Jurkat, Clone E6-1 (cell line): ENCODE measurements at regions not wholly inside any gene's neighbourhood (a gene's known extent, or its start where the extent isn't known, plus 50 kb on each side); places are given as distances from the start of the nearest gene placed in this dataset.

Experiments
- DNase-seq: peaks from one replicate; pipeline ENCODE4 v3.0.0-alpha.2; 2011; ENCODE audit warnings: low read depth, low spot score
- H3K4me3 ChIP-seq: 2 replicates; pipeline ENCODE4 v1.5.1; 2011; ENCODE audit warnings: mild to moderate bottlenecking, low read length, control low read depth, moderate library complexity

DNA sequence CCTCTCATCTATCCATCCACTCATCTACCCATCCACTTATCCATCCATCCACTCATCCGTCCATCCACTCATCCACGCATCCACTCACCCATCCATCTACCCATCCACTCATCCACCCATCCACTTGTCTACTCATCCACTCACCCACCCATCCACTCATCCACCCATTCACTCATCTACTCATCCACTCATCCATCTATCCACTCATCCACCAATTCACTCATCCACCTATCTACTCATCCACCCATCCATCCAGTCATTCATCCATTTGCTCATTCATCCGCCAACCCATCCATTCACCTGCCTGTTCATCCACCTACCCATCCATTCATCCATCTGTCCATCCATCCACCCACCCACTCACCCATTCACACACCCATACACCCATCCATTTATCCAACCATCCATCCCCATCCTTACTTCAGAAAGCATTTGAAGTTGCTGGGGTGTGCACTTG lies 329.6 kb downstream of the SEC14L1 start:
- no peak for DNase-seq
- no peak overlapping the region for H3K4me3 ChIP-seq

DNA sequence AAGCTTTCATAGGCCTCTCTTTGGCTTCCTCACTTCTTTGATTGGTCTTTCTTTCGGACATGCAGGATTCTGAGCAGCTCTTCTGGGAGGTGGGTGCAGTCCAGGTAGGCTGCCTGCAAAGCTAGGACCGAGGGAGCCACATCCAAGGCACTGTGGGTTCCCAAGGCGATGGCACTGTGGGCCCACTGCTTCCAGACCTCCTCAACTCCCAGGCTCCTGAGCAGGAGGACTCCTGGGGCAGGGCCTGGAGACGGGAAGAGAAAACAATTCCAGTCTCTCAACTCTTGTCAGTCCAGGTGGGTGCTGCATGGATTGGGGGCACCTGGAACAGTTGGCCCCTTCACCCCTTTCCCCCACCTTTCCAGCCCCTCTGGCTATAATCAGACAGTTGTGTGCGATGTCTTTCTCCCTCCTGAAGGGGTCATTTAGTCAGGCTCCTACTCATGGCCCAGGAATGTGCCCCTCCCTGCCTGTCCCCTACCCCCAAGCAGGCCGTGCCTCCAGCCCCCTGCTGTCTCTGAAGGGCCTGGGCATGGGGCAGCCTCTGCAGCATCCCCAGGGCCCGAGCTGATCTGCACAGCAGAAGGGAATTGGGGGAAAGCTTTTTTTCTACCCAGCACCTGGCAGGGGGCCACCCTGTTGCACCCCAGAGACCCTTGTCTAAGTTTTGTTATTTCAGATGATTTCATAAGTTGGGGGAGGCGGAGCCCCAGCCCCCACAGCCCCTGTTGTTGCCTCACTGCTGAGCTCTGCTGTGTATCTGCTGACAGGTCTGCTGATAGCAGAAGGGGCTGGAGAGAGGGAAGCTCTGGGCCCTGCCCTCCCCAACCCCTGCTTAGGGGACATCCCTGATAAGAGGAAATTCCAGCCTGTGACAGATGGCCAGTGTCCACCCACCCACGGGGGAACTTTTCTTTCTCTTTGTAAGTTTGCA lies 330.3 kb downstream of the SEC14L1 start:
- no peak for DNase-seq
- H3K4me3 ChIP-seq, result no peak overlapping the region

DNA sequence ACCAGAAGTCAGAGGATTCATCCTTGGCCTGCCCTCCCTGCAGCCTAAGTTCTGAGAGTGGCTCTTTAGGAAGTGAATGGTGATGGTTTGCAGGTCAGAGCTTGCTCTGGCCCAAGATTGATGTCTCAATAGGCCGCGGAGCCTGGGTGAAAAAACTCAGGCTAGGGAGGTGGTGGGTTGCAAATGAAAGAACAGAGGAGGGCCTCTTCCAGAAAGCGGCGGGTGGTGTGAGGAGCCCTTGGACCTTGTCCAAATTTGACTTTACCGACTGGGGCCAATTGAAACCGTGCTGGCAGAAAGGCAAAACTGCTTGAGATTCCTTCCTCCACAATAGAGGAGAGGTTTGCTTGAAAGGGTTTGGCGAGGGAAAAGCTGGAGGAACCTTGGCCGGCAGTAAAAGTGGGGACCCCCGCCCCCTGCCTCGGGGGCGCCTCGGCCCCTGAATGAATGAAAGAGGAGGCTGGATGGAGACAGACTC lies 331.3 kb downstream of the SEC14L1 start:
- no peak overlapping the region for H3K4me3 ChIP-seq
- DNase-seq, result no peak

DNA sequence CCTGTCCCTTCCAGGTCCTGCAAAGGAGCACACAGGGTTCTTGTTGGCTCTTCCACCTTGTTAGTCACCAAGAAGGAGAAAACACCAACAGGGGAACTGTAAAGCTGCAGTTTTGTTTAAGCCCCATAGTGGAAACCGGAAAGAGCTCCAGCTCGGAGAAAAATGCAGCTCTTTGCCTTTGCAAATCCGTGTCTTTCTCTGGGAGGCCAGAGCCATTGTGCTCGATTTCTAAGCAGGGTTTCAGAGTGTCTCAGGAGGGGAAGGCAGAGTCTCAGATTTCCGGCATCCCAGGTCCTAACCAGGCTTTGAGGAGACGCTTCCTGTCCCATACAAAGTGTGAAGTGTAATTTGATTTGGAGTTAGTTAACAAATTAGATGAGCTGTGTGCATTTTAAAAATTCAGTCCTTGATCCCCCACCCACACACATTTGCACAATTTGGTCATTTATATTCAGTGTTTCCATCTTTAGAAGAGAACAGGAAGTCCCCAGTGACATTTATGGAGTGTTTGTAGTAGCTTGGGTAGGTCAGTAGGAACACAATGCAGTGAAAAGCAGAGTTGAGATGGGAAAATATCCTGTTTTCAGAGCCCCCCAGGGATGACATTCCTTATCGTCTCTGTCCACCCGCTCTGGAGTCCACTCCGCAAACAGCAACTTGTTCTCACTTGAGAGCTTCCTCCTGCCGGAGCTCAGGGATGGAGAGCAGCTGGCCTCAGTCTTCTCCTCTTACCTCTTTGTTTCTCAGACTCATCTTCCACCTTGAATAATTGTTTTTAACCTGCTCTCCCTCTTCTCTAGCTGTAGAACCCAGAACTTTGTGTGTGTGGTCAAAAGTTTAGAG lies 331.9 kb downstream of the SEC14L1 start:
- H3K4me3 ChIP-seq, result no peak overlapping the region
- no peak for DNase-seq

DNA sequence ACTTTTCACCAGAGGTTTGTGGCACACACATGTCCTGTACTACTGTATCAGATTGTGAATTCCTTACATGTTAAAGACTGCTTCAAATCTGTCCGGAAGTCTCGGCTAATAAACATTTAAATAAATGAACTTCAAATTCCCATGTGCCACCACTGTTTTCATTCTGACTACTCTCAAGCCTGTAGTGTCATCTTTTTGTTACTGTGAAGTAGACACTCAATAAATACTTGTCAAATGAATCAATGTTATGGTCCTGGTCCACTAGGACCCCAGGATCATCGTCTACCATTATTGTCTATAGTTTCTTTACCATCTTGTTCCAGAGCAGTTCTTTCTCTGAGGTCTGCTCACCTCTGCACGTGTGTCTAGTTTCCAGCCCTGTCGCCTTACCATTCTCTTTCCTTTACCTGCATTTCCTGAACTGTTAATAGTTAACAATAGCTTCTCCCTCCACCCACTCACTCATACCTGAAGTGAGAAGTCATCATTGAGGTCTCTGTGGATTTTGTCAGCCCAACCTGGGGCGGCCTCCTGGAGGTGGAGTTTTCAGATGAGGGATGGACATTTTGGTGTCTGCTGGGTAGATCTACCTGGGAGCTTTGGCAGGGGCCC lies 333.0 kb downstream of the SEC14L1 start:
- DNase-seq, result no peak
- H3K4me3 ChIP-seq, result no peak overlapping the region

DNA sequence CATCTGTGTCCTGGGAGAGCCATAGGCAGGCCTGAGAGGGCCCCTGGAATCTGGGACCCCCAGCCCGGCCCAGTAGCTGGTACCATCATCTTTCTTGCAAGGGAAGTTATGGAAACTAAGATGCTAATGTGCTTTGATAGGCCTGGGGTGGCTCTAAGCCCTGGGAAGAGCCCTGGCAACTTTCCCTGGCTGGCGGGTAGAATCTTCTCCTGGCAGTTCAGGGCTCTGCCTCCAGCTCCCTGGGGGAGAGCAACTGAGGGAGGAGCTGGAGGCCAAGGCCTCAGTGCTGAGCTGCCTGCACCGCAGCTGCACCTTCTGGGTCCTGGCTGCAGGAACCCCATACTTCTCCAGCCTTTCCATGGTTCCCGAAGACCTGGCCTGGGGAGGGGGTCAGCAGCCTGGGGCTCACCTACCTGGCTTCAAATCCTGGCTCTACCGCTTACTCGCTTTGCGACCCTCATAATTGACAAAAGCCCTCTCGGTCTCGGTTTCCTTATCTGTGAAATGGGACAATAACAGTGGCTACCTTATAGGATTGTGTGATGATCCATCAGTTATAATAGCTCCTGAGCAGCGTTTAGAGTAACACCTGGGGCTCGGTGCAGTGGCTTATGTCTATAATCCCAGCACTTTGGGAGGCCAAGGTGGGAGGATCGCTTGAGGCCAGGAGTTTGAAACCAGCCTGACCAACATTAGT lies 333.7 kb downstream of the SEC14L1 start:
- no peak for DNase-seq
- no peak overlapping the region for H3K4me3 ChIP-seq

DNA sequence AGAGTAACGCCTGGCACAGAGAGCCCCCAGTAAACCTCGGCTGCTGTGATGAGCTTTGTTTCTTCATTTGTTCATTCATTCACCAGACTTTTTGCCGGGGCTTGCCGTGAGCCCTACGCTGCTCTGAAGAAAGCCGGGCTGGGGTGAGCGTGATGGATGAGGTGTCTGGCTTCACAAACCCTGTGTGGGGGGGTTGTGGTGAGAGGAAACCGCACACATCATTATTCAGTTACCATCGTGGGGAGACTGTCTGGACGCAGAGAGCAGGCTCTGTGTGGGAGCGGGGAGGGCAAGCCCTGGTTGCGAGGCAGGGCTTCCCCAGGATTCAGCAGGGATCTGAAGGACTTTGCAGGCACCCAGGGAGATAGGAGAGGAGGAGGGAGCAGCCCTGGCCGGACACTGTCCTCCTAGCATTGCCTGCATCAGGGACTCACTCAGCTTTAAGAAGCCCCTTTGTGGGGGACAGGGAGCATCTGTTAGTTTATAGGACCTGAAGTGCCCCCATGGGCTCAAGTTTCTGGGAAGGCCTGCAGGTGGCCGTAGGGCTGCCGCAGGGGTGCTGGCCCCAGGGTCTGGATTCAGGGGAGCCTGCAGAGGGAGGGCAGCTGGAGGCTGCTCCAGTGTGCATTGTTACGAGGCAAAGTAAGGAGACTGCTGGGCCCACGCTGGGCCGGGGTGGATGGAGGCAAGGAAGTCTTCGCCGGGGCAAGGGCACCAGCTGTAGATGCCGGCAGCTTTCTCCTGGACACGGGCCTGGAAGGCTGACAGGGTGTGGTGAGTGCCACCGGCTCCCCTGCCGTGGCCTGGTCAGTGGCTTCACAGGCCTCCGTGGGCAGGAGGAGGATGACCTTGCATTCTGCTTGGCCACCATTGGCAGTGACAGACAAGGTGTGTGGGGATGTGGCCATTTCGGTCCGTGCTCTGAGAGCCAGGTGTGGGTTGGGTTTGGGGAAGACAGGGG lies 334.5 kb downstream of the SEC14L1 start:
- DNase-seq, result no peak
- H3K4me3 ChIP-seq, result no peak overlapping the region

DNA sequence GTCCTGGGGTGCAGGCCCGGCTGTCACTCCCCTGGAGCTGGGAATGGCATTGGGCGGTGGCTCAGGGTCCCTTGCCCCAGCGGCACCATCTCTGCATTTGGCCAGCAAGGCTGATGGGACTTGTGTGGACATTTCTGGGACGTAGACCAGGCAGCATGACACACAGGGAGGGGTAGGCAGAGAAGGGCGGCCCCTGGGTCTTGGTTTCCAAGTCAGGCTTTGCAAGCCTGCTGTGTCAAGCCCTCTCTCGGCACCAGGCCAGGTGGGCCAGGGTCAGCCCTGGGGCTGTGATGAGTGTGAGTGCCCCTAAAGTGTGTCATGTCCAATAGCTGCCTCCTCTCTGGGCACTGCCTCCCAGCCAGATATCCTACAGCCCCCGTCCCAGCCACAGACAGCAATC lies 335.2 kb downstream of the SEC14L1 start:
- no peak overlapping the region for H3K4me3 ChIP-seq
- DNase-seq, result no peak

DNA sequence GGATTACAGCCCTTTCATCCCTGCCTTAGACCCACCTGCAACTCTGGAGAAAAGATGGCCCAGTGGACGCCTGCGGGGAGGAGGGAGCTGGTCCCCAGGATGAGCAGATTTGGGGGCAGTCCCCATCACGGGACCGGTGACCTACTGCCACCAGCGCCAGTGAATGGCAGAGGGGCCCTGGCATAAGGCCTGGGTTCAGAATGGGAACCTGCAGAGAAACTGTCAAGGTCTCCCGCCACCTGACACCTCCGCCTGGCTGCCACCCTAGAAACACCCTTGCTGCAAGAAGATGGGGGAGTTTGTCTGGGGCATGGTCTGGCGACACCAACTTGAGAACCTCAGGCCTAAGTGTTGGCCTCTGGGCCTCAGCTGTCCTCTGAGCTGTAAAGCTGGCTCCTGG lies 335.7 kb downstream of the SEC14L1 start:
- DNase-seq, result no peak
- no peak overlapping the region for H3K4me3 ChIP-seq

DNA sequence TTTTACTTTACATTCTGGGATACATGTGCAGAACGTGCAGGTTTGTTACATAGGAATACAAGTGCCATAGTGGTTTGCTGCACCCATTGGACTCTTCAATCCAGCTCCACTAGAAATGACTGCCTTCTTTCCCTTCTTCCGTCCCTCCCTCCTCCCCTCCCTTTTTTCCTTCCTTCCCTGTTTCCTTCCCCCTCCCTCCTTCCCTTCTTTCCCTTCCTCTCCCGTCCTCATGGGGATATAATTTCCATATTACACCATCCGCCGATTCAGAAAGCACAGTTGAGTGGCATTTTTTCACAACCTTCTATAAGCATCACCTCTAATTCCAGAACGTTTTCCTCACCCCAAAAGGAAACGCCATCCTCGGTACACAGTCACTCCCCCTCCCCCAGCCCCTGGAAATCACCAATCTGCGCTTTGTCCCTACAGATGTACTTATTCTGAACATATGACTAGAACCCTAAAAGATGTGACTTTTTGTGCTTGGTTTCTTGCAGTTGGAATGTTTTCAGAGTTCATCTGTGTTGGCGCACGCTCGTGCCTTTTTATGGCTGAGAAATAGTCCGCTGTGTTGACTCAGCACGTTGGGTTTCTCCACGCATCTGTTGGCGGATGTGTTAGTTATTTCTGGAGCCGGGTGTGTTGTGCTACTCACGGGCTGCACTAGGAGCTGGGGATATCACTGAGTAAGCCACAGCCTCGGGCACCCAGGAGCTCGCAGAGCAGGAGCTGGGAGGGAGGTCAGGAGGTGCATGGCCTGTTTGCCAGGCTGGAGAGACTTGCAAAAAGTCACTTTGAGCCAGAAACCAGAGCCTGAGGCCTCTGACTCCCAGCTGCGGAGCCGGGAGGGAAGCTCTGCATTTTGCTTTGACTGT lies 336.4 kb downstream of the SEC14L1 start:
- no peak for DNase-seq
- H3K4me3 ChIP-seq, result no peak overlapping the region

DNA sequence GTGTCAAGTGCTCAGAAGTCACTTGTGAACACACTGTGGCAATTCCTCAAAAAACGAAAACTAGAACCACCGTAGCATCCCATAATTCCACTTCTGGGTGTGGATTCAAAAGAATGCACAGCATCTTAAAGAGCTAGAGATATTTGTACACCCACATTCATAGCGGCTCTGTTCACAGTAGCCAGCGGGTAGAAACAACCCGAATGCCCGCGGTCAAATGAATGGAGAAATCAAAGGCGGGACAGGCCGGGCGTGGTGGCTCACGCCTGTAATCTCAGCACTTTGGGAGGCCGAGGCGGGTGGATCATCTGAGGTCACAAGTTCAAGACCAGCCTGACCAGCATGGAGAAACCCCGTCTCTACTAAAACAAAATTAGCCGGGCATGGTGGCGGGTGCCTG lies 337.5 kb downstream of the SEC14L1 start:
- H3K4me3 ChIP-seq, result no peak overlapping the region
- DNase-seq, result no peak

DNA sequence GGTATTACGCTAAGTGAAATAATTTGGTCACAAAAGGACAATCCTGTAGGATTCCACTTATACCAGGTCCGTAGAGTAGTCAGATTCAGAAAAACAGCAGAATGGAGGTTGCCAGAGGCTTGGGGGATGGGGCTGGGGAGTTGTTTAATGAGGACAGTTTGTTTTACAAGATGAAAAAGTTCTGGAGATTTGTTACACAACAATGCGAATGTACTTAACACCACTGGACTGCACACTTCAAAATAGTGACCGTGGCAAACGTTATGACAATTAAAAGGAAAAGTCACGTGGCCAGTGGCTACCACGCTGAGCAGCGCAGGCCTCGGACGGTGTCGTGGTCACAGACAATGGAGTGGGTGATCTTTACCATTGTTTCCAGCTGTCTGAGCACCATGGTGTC lies 338.1 kb downstream of the SEC14L1 start:
- no peak overlapping the region for H3K4me3 ChIP-seq
- DNase-seq, result no peak

DNA sequence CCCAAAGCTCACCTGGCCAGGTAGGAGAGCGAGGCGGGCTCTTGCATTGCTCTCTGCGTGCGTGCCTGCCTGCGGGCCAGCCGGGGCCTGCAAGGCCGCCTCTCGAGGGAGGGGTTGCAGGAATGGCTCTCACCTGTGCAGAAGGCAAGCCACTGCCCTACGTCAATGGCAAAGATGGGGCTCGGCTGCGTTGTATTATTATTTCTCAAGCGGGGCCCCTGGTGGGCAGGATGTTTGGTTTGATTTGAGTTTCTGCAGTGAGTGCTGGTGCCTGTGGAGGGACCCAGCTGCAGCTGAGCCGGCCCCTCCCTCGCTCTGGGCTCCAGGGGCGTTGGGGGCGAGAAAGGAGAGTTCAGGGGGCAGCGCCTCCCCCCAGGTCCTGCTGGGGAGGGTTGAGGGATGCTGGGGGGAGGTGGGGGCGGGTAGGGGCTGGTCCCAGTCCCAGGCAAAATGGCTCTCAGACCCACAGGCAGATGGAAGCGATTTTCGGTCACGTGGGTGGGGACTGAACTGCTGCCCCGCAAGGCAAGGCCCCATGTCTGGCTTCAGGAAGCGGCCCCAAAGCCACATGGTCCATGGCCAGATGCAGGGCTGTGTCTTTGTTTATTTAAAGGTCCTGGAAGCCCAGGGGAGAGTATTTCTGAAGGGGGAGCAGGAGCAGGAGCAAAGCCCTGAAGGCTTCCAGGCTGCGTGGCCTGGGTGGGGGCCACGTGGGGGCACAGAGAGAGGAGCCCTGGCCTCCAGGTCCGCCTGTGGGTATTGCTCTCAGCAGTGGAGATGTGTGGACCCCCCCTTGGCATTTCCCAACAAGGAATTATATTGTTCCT lies 338.8 kb downstream of the SEC14L1 start:
- DNase-seq, result no peak
- H3K4me3 ChIP-seq, result no peak overlapping the region

DNA sequence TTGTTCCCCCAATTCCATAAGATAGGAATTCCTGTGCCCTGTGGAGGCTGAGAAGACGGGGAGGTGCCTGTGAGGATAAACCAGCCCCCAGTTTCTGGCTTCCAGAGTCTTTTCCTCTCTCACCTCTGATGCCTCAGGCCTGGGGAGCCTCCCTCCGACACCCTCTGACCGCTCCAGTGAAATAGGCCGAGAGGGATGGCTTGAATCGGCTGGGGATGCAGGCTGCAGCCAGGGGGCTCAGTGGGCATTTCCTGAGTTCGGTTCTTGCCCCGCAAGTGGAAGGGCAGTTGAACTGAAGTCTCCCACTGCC lies 339.4 kb downstream of the SEC14L1 start:
- no peak for DNase-seq
- H3K4me3 ChIP-seq, result no peak overlapping the region

DNA sequence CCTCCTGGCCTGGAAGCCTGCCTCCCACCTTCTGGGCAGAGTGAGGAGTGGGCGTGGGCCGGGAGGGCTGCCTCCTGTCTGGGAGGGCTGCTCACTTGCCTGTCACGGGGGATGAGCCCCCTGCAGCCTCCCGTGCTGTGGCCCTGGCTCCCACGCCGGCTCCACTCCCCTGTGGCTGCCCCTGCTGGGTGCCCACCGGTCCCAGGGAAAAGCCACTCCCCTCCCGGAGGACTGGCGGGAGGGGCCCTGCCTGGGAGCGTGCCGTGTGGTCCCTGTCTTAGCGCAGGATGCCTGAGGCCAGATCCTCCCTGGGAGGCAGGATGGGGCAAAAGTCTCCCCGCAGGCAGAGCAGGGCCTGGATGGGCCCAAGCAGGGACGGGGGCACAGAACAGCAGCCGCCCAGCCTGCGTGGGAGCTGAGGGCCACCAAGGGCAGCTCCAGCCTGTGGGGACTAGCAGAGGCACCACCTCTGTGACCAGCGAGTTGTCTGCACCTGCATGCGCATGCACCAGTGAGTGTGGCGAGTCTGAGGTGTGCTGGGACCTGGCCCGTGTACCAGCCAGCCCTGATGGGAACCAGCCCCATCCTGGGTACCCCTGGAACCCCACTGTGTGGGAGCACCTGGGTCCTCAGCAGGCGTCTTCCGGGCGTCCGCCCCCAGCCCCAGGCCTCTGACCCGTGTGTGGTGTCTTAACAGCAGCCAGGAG lies 339.9 kb downstream of the SEC14L1 start:
- H3K4me3 ChIP-seq, result no peak overlapping the region

More for the DNA sequence above, 339.9 kb downstream of the SEC14L1 start:
- no peak for DNase-seq
